ENCODE measurements at regions not wholly inside any gene's neighbourhood (a gene's known extent, or its start where the extent isn't known, plus 50 kb on each side); places are given as distances from the start of the nearest gene placed in this dataset.
A peak's percentile ranks its signal among the peaks of the same experiment; 100 is the strongest.

DNA sequence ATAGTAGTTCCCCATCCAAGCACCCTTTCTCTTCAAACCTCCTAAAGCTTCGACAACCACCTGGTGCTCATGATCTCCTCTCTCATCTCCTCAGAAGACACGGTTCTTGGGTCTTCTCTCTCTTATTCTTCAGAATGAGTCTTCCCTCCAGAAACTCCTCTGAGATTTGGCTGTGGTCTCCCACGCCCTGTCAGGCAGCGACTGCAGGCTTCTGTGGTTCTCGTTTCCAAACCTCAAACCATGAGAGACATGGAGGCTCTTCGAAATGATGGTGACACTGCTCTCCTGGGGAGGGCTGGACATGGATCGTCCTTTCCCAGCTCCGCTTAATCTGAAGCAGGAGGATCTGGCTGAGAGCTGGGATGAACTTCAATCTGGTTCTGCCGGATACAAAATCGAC is 78.6 kb upstream of the PITRM1 start:
- ATAC-seq (ENCODE audit: low read depth) (no peak), DNase-seq (no peak)
- no peaks in the 10 kb centered on the region for H3K9me3 ChIP-seq (ENCODE audit: control insufficient read depth, insufficient read depth, low read length)
- no peaks in the 10 kb centered on the region for H3K36me3 ChIP-seq (ENCODE audit: control insufficient read depth, insufficient read depth, low read length)
- H2AFZ ChIP-seq (replicated peaks; ENCODE audit: low read length, poor library complexity) = no peak overlapping the region
- CTCF ChIA-PET = no interaction called here
- in situ Hi-C loops (cut with MboI; ENCODE audit: low sequenced_read_pairs) = no loop called here
- no peak for TF ChIP-seq NFE2L2 (IDR thresholded peaks at IDR 0.05; ENCODE audit: low read depth, low read length)
- TF ChIP-seq, protein P1, sequence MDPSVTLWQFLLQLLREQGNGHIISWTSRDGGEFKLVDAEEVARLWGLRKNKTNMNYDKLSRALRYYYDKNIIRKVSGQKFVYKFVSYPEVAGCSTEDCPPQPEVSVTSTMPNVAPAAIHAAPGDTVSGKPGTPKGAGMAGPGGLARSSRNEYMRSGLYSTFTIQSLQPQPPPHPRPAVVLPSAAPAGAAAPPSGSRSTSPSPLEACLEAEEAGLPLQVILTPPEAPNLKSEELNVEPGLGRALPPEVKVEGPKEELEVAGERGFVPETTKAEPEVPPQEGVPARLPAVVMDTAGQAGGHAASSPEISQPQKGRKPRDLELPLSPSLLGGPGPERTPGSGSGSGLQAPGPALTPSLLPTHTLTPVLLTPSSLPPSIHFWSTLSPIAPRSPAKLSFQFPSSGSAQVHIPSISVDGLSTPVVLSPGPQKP (IDR thresholded peaks at IDR 0.05; ENCODE audit: borderline replicate concordance, low read depth, low read length) = no peak
- TF ChIP-seq RCOR1 (IDR thresholded peaks at IDR 0.05; ENCODE audit: insufficient replicate concordance, low read length) = no peak
- no peak for TF ChIP-seq BHLHE40 (IDR thresholded peaks at IDR 0.05; ENCODE audit: low read depth, low read length)
- TF ChIP-seq MAFK (IDR thresholded peaks at IDR 0.05; ENCODE audit: low read depth, low read length) = no peak
- TF ChIP-seq, protein P2, sequence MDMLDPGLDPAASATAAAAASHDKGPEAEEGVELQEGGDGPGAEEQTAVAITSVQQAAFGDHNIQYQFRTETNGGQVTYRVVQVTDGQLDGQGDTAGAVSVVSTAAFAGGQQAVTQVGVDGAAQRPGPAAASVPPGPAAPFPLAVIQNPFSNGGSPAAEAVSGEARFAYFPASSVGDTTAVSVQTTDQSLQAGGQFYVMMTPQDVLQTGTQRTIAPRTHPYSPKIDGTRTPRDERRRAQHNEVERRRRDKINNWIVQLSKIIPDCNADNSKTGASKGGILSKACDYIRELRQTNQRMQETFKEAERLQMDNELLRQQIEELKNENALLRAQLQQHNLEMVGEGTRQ (IDR thresholded peaks at IDR 0.05; ENCODE audit: low read depth, low read length) = no peak
- no peak for TF ChIP-seq CHD1 (IDR thresholded peaks at IDR 0.05; ENCODE audit: low read depth, low read length)
- no peak for TF ChIP-seq MAZ (IDR thresholded peaks at IDR 0.05; ENCODE audit: borderline replicate concordance, low read depth, low read length)
- no peak for TF ChIP-seq RFX5 (IDR thresholded peaks at IDR 0.05; ENCODE audit: low read depth, low read length)
- no peak for TF ChIP-seq RAD21 (IDR thresholded peaks at IDR 0.05; ENCODE audit: low read length)
- TF ChIP-seq SMC3 (IDR thresholded peaks at IDR 0.05; ENCODE audit: low read depth, low read length) = no peak
- TF ChIP-seq CEBPB (IDR thresholded peaks at IDR 0.05; ENCODE audit: low read depth, low read length) = no peak
- no peak for TF ChIP-seq POLR2A (IDR thresholded peaks at IDR 0.05; ENCODE audit: low read depth, low read length)
- TF ChIP-seq FOS (IDR thresholded peaks at IDR 0.05; ENCODE audit: low read depth, low read length) = no peak
- no peak for TF ChIP-seq MXI1 (IDR thresholded peaks at IDR 0.05; ENCODE audit: borderline replicate concordance, low read depth, low read length)
- TF ChIP-seq, protein P3, sequence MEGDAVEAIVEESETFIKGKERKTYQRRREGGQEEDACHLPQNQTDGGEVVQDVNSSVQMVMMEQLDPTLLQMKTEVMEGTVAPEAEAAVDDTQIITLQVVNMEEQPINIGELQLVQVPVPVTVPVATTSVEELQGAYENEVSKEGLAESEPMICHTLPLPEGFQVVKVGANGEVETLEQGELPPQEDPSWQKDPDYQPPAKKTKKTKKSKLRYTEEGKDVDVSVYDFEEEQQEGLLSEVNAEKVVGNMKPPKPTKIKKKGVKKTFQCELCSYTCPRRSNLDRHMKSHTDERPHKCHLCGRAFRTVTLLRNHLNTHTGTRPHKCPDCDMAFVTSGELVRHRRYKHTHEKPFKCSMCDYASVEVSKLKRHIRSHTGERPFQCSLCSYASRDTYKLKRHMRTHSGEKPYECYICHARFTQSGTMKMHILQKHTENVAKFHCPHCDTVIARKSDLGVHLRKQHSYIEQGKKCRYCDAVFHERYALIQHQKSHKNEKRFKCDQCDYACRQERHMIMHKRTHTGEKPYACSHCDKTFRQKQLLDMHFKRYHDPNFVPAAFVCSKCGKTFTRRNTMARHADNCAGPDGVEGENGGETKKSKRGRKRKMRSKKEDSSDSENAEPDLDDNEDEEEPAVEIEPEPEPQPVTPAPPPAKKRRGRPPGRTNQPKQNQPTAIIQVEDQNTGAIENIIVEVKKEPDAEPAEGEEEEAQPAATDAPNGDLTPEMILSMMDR (conservative IDR thresholded peaks at IDR 0.05; ENCODE audit: low read depth, low read length) = no peak
- no peak overlapping the region for H3K27ac ChIP-seq (ENCODE audit: insufficient read depth, low read length)
- no peaks in the 10 kb centered on the region for H3K79me1 ChIP-seq (ENCODE audit: low read depth in 1 of 2, low read length in 2 of 2)
- H4K5ac ChIP-seq (ENCODE audit: low read depth, low read length) = no peak overlapping the region; the same call in 1 of the 2 replicates
- no peak overlapping the region for H2AK9ac ChIP-seq (replicated peaks; ENCODE audit: low read depth, low read length, poor library complexity)
- H3K14ac ChIP-seq (replicated peaks; ENCODE audit: low read depth, low read length) = peak overlapping the region; percentile 35; the same call in 1 of the 2 replicates
- peak overlapping the region; percentile 43 for H4K91ac ChIP-seq (ENCODE audit: insufficient read depth, low read depth, low read length)
- H2AK5ac ChIP-seq (ENCODE audit: low read depth, low read length) = peak overlapping the region; percentile 68; the same call in 1 of the 2 replicates
- no peak overlapping the region for H3K9ac ChIP-seq (ENCODE audit: low read depth, low read length)
- no peak overlapping the region for H2BK5ac ChIP-seq (ENCODE audit: low read depth, low read length, poor library complexity, severe bottlenecking)
- peak overlapping the region; percentile 50; the same call in 2 of the 3 replicates for H2BK15ac ChIP-seq (ENCODE audit: low read depth, low read length)
- peak overlapping the region; percentile 65; the same call in 1 of the 2 replicates for H3K18ac ChIP-seq (ENCODE audit: low read depth, low read length)
- no peak overlapping the region for H3K56ac ChIP-seq (ENCODE audit: extremely low read depth, insufficient read depth, low read length)
- H3K4me1 ChIP-seq (ENCODE audit: control insufficient read depth, insufficient read depth, low read length) = peaks cover 4% of the 10 kb centered on the region
- H3K23ac ChIP-seq (ENCODE audit: low read depth, low read length) = no peak overlapping the region
- peak overlapping the region; percentile 77 for H2BK20ac ChIP-seq (ENCODE audit: low read depth, low read length)
- H4K8ac ChIP-seq (ENCODE audit: low read depth in 2 of 2, low read length in 2 of 2) = no peak overlapping the region
- no peaks in the 10 kb centered on the region for H4K20me1 ChIP-seq (ENCODE audit: insufficient read depth, low read length)
- H3K4ac ChIP-seq (ENCODE audit: low read depth, low read length) = peak overlapping the region; percentile 18; the same call in 1 of the 2 replicates
- dilution Hi-C loops (cut with HindIII; ENCODE audit: low sequenced_read_pairs, unreplicated experiment) = no loop called here
- POLR2A ChIA-PET (ENCODE audit: unreplicated experiment) = no interaction called here
- WGBS, 2 experiments (ENCODE audit: extremely low coverage in 2 of 2, insufficient read length in 1 of 2) = 98% methylated on average over 5 of the region's 10 CpGs; no CpG with 5 or more reads in 1 of the 2 experiments
- no peak overlapping the region for H3K4me3 ChIP-seq (ENCODE audit: insufficient read depth, low read depth, low read length)
- peak overlapping the region; percentile 52; the same call in 1 of the 2 replicates for H2BK120ac ChIP-seq (ENCODE audit: low read depth, low read length)
- H3K9me1 ChIP-seq (ENCODE audit: insufficient read depth, low read length) = peaks cover 5% of the 10 kb centered on the region
- intact Hi-C loops (cut with micrococcal nuclease) = no loop called here
- H3K27me3 ChIP-seq (ENCODE audit: control insufficient read depth, insufficient read depth, low read length) = no peaks in the 10 kb centered on the region
- BruUV-seq (replicated peaks) = no TSS peak
- no peak overlapping the region for H3K4me2 ChIP-seq (ENCODE audit: low read depth, low read length)
